ENCODE measurements at regions not wholly inside any gene's neighbourhood (a gene's known extent, or its start where the extent isn't known, plus 50 kb on each side); places are given as distances from the start of the nearest gene placed in this dataset.
"Not testable (repeated sequence)": the region's sequence is repeated elsewhere in the genome, so short reads cannot be mapped to it uniquely, and the experiment has no call there.

- not testable (repeated sequence) for H3K27me3 ChIP-seq (ENCODE audit: control insufficient read depth in 3 of 3, insufficient read depth in 3 of 3, low read depth in 1 of 3, low read length in 3 of 3); H4K91ac ChIP-seq (ENCODE audit: low read depth, low read length, poor library complexity); H3K4ac ChIP-seq (ENCODE audit: low read length); H3K9me3 ChIP-seq (replicated peaks in 1 of 2; ENCODE audit: control insufficient read depth in 2 of 2, insufficient read depth in 1 of 2, low read depth in 1 of 2, low read length in 2 of 2); H2AK5ac ChIP-seq (ENCODE audit: low read depth, low read length); H3K9ac ChIP-seq (ENCODE audit: low read depth, low read length, poor library complexity); H3K79me1 ChIP-seq (ENCODE audit: low read depth, low read length); H3K4me1 ChIP-seq (ENCODE audit: control insufficient read depth in 2 of 2, insufficient read depth in 1 of 2, low read depth in 1 of 2, low read length in 2 of 2); H3K23ac ChIP-seq (ENCODE audit: low read depth, low read length, poor library complexity); H3K18ac ChIP-seq (ENCODE audit: low read length); H3K36me3 ChIP-seq (replicated peaks in 1 of 2; ENCODE audit: control insufficient read depth in 2 of 2, insufficient read depth in 2 of 2, low read length in 2 of 2); H4K8ac ChIP-seq (ENCODE audit: low read depth, low read length); H3K27ac ChIP-seq (replicated peaks; ENCODE audit: low read length); H2BK120ac ChIP-seq (ENCODE audit: low read depth, low read length); H2BK5ac ChIP-seq (ENCODE audit: low read length); H3K4me3 ChIP-seq (ENCODE audit: low read length in 2 of 2); H2BK12ac ChIP-seq (ENCODE audit: low read length); DNase-seq (ENCODE audit: low spot score); H3K14ac ChIP-seq (ENCODE audit: low read length); H2BK15ac ChIP-seq (ENCODE audit: low read length); H2AFZ ChIP-seq (ENCODE audit: low read length); H3K4me2 ChIP-seq (ENCODE audit: insufficient read depth, low read length, poor library complexity, severe bottlenecking)
- WGBS, 2 donors (ENCODE audit: extremely low coverage in 2 of 2, insufficient read length in 2 of 2, insufficient replicate concordance in 1 of 2) = no CpG with 5 or more reads among the region's 13 CpGs
Measured at GRCh38 chr9:64070083-64070482, 1214.9 kb downstream of the FOXD4L5 start.

DNA sequence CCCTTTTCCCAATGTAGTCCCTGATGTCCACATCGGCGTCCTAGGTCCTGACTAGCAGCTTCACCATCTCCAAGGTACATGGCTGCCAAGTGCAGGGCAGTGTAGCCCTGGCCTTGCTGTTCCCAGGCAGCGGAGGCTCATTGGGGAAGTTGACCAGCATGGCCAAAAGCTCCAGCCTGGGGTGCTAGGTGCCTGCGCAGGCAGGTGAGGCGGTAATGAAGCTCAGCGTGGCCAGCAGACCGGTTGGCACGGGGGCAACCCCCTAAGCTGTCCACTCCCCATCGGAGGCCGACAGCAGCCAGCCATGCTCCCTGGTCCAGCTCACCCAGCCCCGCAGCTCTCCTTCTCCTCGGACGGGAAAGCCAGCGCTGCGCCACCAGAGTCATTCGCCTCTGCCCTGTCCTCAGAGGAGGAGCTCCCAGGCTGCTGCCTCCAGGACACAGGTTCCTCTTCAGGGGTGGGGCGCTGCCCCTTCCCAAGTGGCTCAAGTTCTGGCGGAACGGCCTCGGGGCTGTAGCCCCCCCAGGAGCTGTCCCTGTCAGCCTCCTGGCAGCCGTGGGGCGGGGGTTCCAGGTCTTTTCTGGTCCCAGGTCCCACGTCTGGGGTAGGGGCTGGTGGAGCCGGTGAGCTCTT, 1218.2 kb downstream of the FOXD4L5 start:
- DNase-seq (ENCODE audit: low spot score) = no peak
- H3K9me3 ChIP-seq (replicated peaks in 1 of 2; ENCODE audit: control insufficient read depth in 2 of 2, insufficient read depth in 1 of 2, low read depth in 1 of 2, low read length in 2 of 2) = peaks cover 0 to 3% of the 10 kb centered on the region in 2 donors
- H3K79me1 ChIP-seq (ENCODE audit: low read depth, low read length) = no peaks in the 10 kb centered on the region
- H2AK5ac ChIP-seq (ENCODE audit: low read depth, low read length) = no peak overlapping the region
- no peak overlapping the region for H3K9ac ChIP-seq (ENCODE audit: low read depth, low read length, poor library complexity)
- no peak overlapping the region for H3K4me3 ChIP-seq (ENCODE audit: low read length in 2 of 2)
- no peak overlapping the region for H3K4me2 ChIP-seq (ENCODE audit: insufficient read depth, low read length, poor library complexity, severe bottlenecking)
- H3K23ac ChIP-seq (ENCODE audit: low read depth, low read length, poor library complexity) = no peak overlapping the region
- H2BK120ac ChIP-seq (ENCODE audit: low read depth, low read length) = no peak overlapping the region
- no peak overlapping the region for H3K27ac ChIP-seq (replicated peaks; ENCODE audit: low read length)
- H3K4me1 ChIP-seq (ENCODE audit: control insufficient read depth in 2 of 2, insufficient read depth in 1 of 2, low read depth in 1 of 2, low read length in 2 of 2) = no peaks in the 10 kb centered on the region
- H3K14ac ChIP-seq (ENCODE audit: low read length) = no peak overlapping the region
- no CpG with 5 or more reads among the region's 24 CpGs for WGBS, 2 donors (ENCODE audit: extremely low coverage in 2 of 2, insufficient read length in 2 of 2, insufficient replicate concordance in 1 of 2)
- no peak overlapping the region for H4K91ac ChIP-seq (ENCODE audit: low read depth, low read length, poor library complexity)
- H2AFZ ChIP-seq (ENCODE audit: low read length) = no peak overlapping the region
- no peak overlapping the region for H2BK5ac ChIP-seq (ENCODE audit: low read length)
- H2BK15ac ChIP-seq (ENCODE audit: low read length) = no peak overlapping the region
- H3K27me3 ChIP-seq (ENCODE audit: control insufficient read depth in 3 of 3, insufficient read depth in 3 of 3, low read depth in 1 of 3, low read length in 3 of 3) = no peaks in the 10 kb centered on the region
- no peak overlapping the region for H3K18ac ChIP-seq (ENCODE audit: low read length)
- H4K8ac ChIP-seq (ENCODE audit: low read depth, low read length) = peak overlapping the region; percentile 92
- no peak overlapping the region for H2BK12ac ChIP-seq (ENCODE audit: low read length)
- no peak overlapping the region for H3K4ac ChIP-seq (ENCODE audit: low read length)
- no peaks in the 10 kb centered on the region for H3K36me3 ChIP-seq (replicated peaks in 1 of 2; ENCODE audit: control insufficient read depth in 2 of 2, insufficient read depth in 2 of 2, low read length in 2 of 2)

- Histone ChIP-seq H3K4me2 (ENCODE audit: insufficient read depth, low read length, poor library complexity, severe bottlenecking) (no peak overlapping the region), H4K91ac (ENCODE audit: low read depth, low read length, poor library complexity) (no peak overlapping the region), H2AFZ (ENCODE audit: low read length) (no peak overlapping the region), H3K4me3 (ENCODE audit: low read length in 2 of 2) (no peak overlapping the region), H3K18ac (ENCODE audit: low read length) (no peak overlapping the region), H4K8ac (ENCODE audit: low read depth, low read length) (no peak overlapping the region), H3K4me1 (ENCODE audit: control insufficient read depth in 2 of 2, insufficient read depth in 1 of 2, low read depth in 1 of 2, low read length in 2 of 2) (no peaks in the 10 kb centered on the region), H2AK5ac (ENCODE audit: low read depth, low read length) (no peak overlapping the region), H3K36me3 (replicated peaks in 1 of 2; ENCODE audit: control insufficient read depth in 2 of 2, insufficient read depth in 2 of 2, low read length in 2 of 2) (no peaks in the 10 kb centered on the region), H3K9me3 (replicated peaks in 1 of 2; ENCODE audit: control insufficient read depth in 2 of 2, insufficient read depth in 1 of 2, low read depth in 1 of 2, low read length in 2 of 2) (no peaks in the 10 kb centered on the region), H3K23ac (ENCODE audit: low read depth, low read length, poor library complexity) (no peak overlapping the region), H3K9ac (ENCODE audit: low read depth, low read length, poor library complexity) (no peak overlapping the region), H3K79me1 (ENCODE audit: low read depth, low read length) (no peaks in the 10 kb centered on the region), H3K14ac (ENCODE audit: low read length) (no peak overlapping the region), H3K27ac (replicated peaks; ENCODE audit: low read length) (no peak overlapping the region), H2BK15ac (ENCODE audit: low read length) (no peak overlapping the region), H2BK5ac (ENCODE audit: low read length) (no peak overlapping the region), H3K4ac (ENCODE audit: low read length) (no peak overlapping the region), H2BK120ac (ENCODE audit: low read depth, low read length) (no peak overlapping the region), H2BK12ac (ENCODE audit: low read length) (no peak overlapping the region), H3K27me3 (ENCODE audit: control insufficient read depth in 3 of 3, insufficient read depth in 3 of 3, low read depth in 1 of 3, low read length in 3 of 3) (no peaks in the 10 kb centered on the region)
- no peak for DNase-seq (ENCODE audit: low spot score)
- no CpG with 5 or more reads among the region's 7 CpGs for WGBS, 2 donors (ENCODE audit: extremely low coverage in 2 of 2, insufficient read length in 2 of 2, insufficient replicate concordance in 1 of 2)
Measured at GRCh38 chr9:64061013-64061627, 1223.9 kb downstream of the FOXD4L5 start.

DNA sequence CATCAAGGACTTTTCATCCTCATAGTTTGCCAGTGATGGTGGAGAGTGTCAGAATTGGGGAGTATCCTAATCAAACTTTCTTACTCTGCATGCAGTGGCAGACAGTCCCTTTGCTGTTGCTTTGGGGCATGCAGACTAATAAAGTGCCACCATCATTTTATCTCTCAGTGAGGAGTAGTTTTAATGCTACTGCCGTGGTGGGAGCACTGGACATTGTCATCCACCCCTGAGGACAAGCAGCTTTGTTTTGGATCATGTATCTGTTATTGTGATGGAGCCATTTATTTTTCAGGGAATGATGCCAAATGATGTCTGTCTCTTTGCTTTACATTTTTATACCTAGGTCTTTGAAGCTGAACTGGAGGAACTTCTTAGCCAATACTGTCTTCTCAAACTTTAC, 1226.9 kb downstream of the FOXD4L5 start:
- H2BK5ac ChIP-seq (ENCODE audit: low read length); H3K18ac ChIP-seq (ENCODE audit: low read length); H4K8ac ChIP-seq (ENCODE audit: low read depth, low read length); H2AFZ ChIP-seq (ENCODE audit: low read length); H3K27me3 ChIP-seq (ENCODE audit: control insufficient read depth in 3 of 3, insufficient read depth in 3 of 3, low read depth in 1 of 3, low read length in 3 of 3); H3K23ac ChIP-seq (ENCODE audit: low read depth, low read length, poor library complexity); H3K27ac ChIP-seq (replicated peaks; ENCODE audit: low read length); H4K91ac ChIP-seq (ENCODE audit: low read depth, low read length, poor library complexity); H2BK15ac ChIP-seq (ENCODE audit: low read length); H2AK5ac ChIP-seq (ENCODE audit: low read depth, low read length); H3K9me3 ChIP-seq (replicated peaks in 1 of 2; ENCODE audit: control insufficient read depth in 2 of 2, insufficient read depth in 1 of 2, low read depth in 1 of 2, low read length in 2 of 2); H3K36me3 ChIP-seq (replicated peaks in 1 of 2; ENCODE audit: control insufficient read depth in 2 of 2, insufficient read depth in 2 of 2, low read length in 2 of 2); H2BK12ac ChIP-seq (ENCODE audit: low read length); DNase-seq (ENCODE audit: low spot score); H3K79me1 ChIP-seq (ENCODE audit: low read depth, low read length); H3K9ac ChIP-seq (ENCODE audit: low read depth, low read length, poor library complexity); H3K4ac ChIP-seq (ENCODE audit: low read length); H3K14ac ChIP-seq (ENCODE audit: low read length); H3K4me1 ChIP-seq (ENCODE audit: control insufficient read depth in 2 of 2, insufficient read depth in 1 of 2, low read depth in 1 of 2, low read length in 2 of 2); H3K4me3 ChIP-seq (ENCODE audit: low read length in 2 of 2); H3K4me2 ChIP-seq (ENCODE audit: insufficient read depth, low read length, poor library complexity, severe bottlenecking); H2BK120ac ChIP-seq (ENCODE audit: low read depth, low read length): not testable (repeated sequence)
- no CpG with 5 or more reads among the region's 1 CpG for WGBS, 2 donors (ENCODE audit: extremely low coverage in 2 of 2, insufficient read length in 2 of 2, insufficient replicate concordance in 1 of 2)

Data from neuronal stem cell (in vitro differentiated cells).